ENCODE measurements at regions not wholly inside any gene's neighbourhood (a gene's known extent, or its start where the extent isn't known, plus 50 kb on each side); places are given as distances from the start of the nearest gene placed in this dataset.
"Not testable (repeated sequence)": the region's sequence is repeated elsewhere in the genome, so short reads cannot be mapped to it uniquely, and the experiment has no call there.

- Histone ChIP-seq H3K4me1 (ENCODE audit: control insufficient read depth, insufficient read depth, low read length) (no peaks in the 10 kb centered on the region), H3K9me3 (replicated peaks; ENCODE audit: low read length) (no peaks in the 10 kb centered on the region), H3K4me3 (ENCODE audit: low read length) (no peak overlapping the region), H3K36me3 (ENCODE audit: insufficient read depth, low read length) (no peaks in the 10 kb centered on the region), H3K9ac (ENCODE audit: low read depth, low read length) (no peak overlapping the region), H3K27me3 (ENCODE audit: control insufficient read depth, insufficient read depth, low read length) (peaks cover under 1% of the 10 kb centered on the region), H3K4me2 (ENCODE audit: low read length) (no peak overlapping the region)
Observed at GRCh38 chrX:138853936-138854335, 142.4 kb upstream of the FGF13 start.

- Histone ChIP-seq H3K9me3 (replicated peaks; ENCODE audit: low read length) (no peaks in the 10 kb centered on the region), H3K36me3 (ENCODE audit: insufficient read depth, low read length) (no peaks in the 10 kb centered on the region), H3K4me2 (ENCODE audit: low read length) (no peak overlapping the region)
Observed at GRCh38 chrX:138849521-138849920, 138.0 kb upstream of the FGF13 start.

GRCh38 chrX:138847930-138848329 lies 136.4 kb upstream of the FGF13 start:
- no peaks in the 10 kb centered on the region for H3K4me1 ChIP-seq (ENCODE audit: control insufficient read depth, insufficient read depth, low read length)

More at GRCh38 chrX:138849521-138849920, 138.0 kb upstream of the FGF13 start:
- H3K4me1 ChIP-seq (ENCODE audit: control insufficient read depth, insufficient read depth, low read length), result no peaks in the 10 kb centered on the region
- no peak overlapping the region for H3K9ac ChIP-seq (ENCODE audit: low read depth, low read length)
- no peak overlapping the region for H3K4me3 ChIP-seq (ENCODE audit: low read length)
- H3K27me3 ChIP-seq (ENCODE audit: control insufficient read depth, insufficient read depth, low read length), result peaks cover 4% of the 10 kb centered on the region

GRCh38 chrX:138845786-138846185 lies 134.3 kb upstream of the FGF13 start:
- no peak overlapping the region for H3K4me2 ChIP-seq (ENCODE audit: low read length)
- H3K4me1 ChIP-seq (ENCODE audit: control insufficient read depth, insufficient read depth, low read length), result no peaks in the 10 kb centered on the region
- H3K9me3 ChIP-seq (replicated peaks; ENCODE audit: low read length), result no peaks in the 10 kb centered on the region
- no peaks in the 10 kb centered on the region for H3K36me3 ChIP-seq (ENCODE audit: insufficient read depth, low read length)
- H3K4me3 ChIP-seq (ENCODE audit: low read length), result no peak overlapping the region
- H3K9ac ChIP-seq (ENCODE audit: low read depth, low read length), result no peak overlapping the region
- H3K27me3 ChIP-seq (ENCODE audit: control insufficient read depth, insufficient read depth, low read length), result peaks cover 4% of the 10 kb centered on the region

More at GRCh38 chrX:138847930-138848329, 136.4 kb upstream of the FGF13 start:
- Histone ChIP-seq H3K9me3 (replicated peaks; ENCODE audit: low read length) (no peaks in the 10 kb centered on the region), H3K4me2 (ENCODE audit: low read length) (no peak overlapping the region), H3K36me3 (ENCODE audit: insufficient read depth, low read length) (no peaks in the 10 kb centered on the region), H3K4me3 (ENCODE audit: low read length) (no peak overlapping the region), H3K27me3 (ENCODE audit: control insufficient read depth, insufficient read depth, low read length) (peaks cover 4% of the 10 kb centered on the region), H3K9ac (ENCODE audit: low read depth, low read length) (no peak overlapping the region)

GRCh38 chrX:138807400-138807799 lies 95.9 kb upstream of the FGF13 start:
- H3K9me3 ChIP-seq (replicated peaks; ENCODE audit: low read length); H3K36me3 ChIP-seq (ENCODE audit: insufficient read depth, low read length); H3K4me1 ChIP-seq (ENCODE audit: control insufficient read depth, insufficient read depth, low read length); H3K27me3 ChIP-seq (ENCODE audit: control insufficient read depth, insufficient read depth, low read length); H3K4me2 ChIP-seq (ENCODE audit: low read length); H3K4me3 ChIP-seq (ENCODE audit: low read length); H3K9ac ChIP-seq (ENCODE audit: low read depth, low read length): not testable (repeated sequence)

GRCh38 chrX:138794246-138794645 lies 82.7 kb upstream of the FGF13 start:
- H3K36me3 ChIP-seq (ENCODE audit: insufficient read depth, low read length), result no peaks in the 10 kb centered on the region
- no peak overlapping the region for H3K4me2 ChIP-seq (ENCODE audit: low read length)
- H3K4me3 ChIP-seq (ENCODE audit: low read length), result no peak overlapping the region
- H3K4me1 ChIP-seq (ENCODE audit: control insufficient read depth, insufficient read depth, low read length), result no peaks in the 10 kb centered on the region
- no peaks in the 10 kb centered on the region for H3K27me3 ChIP-seq (ENCODE audit: control insufficient read depth, insufficient read depth, low read length)
- no peak overlapping the region for H3K9ac ChIP-seq (ENCODE audit: low read depth, low read length)
- H3K9me3 ChIP-seq (replicated peaks; ENCODE audit: low read length), result no peaks in the 10 kb centered on the region

GRCh38 chrX:138791551-138791950 lies 80.0 kb upstream of the FGF13 start:
- Histone ChIP-seq H3K4me3 (ENCODE audit: low read length) (no peak overlapping the region), H3K9ac (ENCODE audit: low read depth, low read length) (no peak overlapping the region), H3K27me3 (ENCODE audit: control insufficient read depth, insufficient read depth, low read length) (no peaks in the 10 kb centered on the region), H3K4me2 (ENCODE audit: low read length) (no peak overlapping the region), H3K4me1 (ENCODE audit: control insufficient read depth, insufficient read depth, low read length) (no peaks in the 10 kb centered on the region), H3K36me3 (ENCODE audit: insufficient read depth, low read length) (no peaks in the 10 kb centered on the region), H3K9me3 (replicated peaks; ENCODE audit: low read length) (no peaks in the 10 kb centered on the region)

- H3K4me1 ChIP-seq (ENCODE audit: control insufficient read depth, insufficient read depth, low read length), result no peaks in the 10 kb centered on the region
- H3K4me3 ChIP-seq (ENCODE audit: low read length), result no peak overlapping the region
- H3K27me3 ChIP-seq (ENCODE audit: control insufficient read depth, insufficient read depth, low read length), result no peaks in the 10 kb centered on the region
- no peaks in the 10 kb centered on the region for H3K9me3 ChIP-seq (replicated peaks; ENCODE audit: low read length)
- no peaks in the 10 kb centered on the region for H3K36me3 ChIP-seq (ENCODE audit: insufficient read depth, low read length)
- H3K9ac ChIP-seq (ENCODE audit: low read depth, low read length), result no peak overlapping the region
- no peak overlapping the region for H3K4me2 ChIP-seq (ENCODE audit: low read length)
Observed at GRCh38 chrX:138788771-138789170, 77.3 kb upstream of the FGF13 start.

GRCh38 chrX:138778576-138778909 lies 67.0 kb upstream of the FGF13 start:
- not testable (repeated sequence) for H3K36me3 ChIP-seq (ENCODE audit: insufficient read depth, low read length); H3K9ac ChIP-seq (ENCODE audit: low read depth, low read length); H3K4me2 ChIP-seq (ENCODE audit: low read length); H3K4me3 ChIP-seq (ENCODE audit: low read length); H3K9me3 ChIP-seq (replicated peaks; ENCODE audit: low read length); H3K27me3 ChIP-seq (ENCODE audit: control insufficient read depth, insufficient read depth, low read length); H3K4me1 ChIP-seq (ENCODE audit: control insufficient read depth, insufficient read depth, low read length)

GRCh38 chrX:138777908-138778575 lies 66.5 kb upstream of the FGF13 start:
- H3K36me3 ChIP-seq (ENCODE audit: insufficient read depth, low read length); H3K9me3 ChIP-seq (replicated peaks; ENCODE audit: low read length); H3K4me1 ChIP-seq (ENCODE audit: control insufficient read depth, insufficient read depth, low read length); H3K9ac ChIP-seq (ENCODE audit: low read depth, low read length); H3K4me2 ChIP-seq (ENCODE audit: low read length); H3K27me3 ChIP-seq (ENCODE audit: control insufficient read depth, insufficient read depth, low read length); H3K4me3 ChIP-seq (ENCODE audit: low read length): not testable (repeated sequence)

GRCh38 chrX:138777230-138777629 lies 65.7 kb upstream of the FGF13 start:
- no peaks in the 10 kb centered on the region for H3K4me1 ChIP-seq (ENCODE audit: control insufficient read depth, insufficient read depth, low read length)
- H3K27me3 ChIP-seq (ENCODE audit: control insufficient read depth, insufficient read depth, low read length), result no peaks in the 10 kb centered on the region
- H3K9ac ChIP-seq (ENCODE audit: low read depth, low read length), result no peak overlapping the region
- no peak overlapping the region for H3K4me3 ChIP-seq (ENCODE audit: low read length)
- H3K36me3 ChIP-seq (ENCODE audit: insufficient read depth, low read length), result no peaks in the 10 kb centered on the region
- no peaks in the 10 kb centered on the region for H3K9me3 ChIP-seq (replicated peaks; ENCODE audit: low read length)
- H3K4me2 ChIP-seq (ENCODE audit: low read length), result no peak overlapping the region

- no peaks in the 10 kb centered on the region for H3K4me1 ChIP-seq (ENCODE audit: control insufficient read depth, insufficient read depth, low read length)
- peak overlapping the region; percentile 14 for H3K4me2 ChIP-seq (ENCODE audit: low read length)
- no peak overlapping the region for H3K4me3 ChIP-seq (ENCODE audit: low read length)
- H3K36me3 ChIP-seq (ENCODE audit: insufficient read depth, low read length), result no peaks in the 10 kb centered on the region
- H3K9ac ChIP-seq (ENCODE audit: low read depth, low read length), result no peak overlapping the region
- H3K27me3 ChIP-seq (ENCODE audit: control insufficient read depth, insufficient read depth, low read length), result no peaks in the 10 kb centered on the region
- no peaks in the 10 kb centered on the region for H3K9me3 ChIP-seq (replicated peaks; ENCODE audit: low read length)
Observed at GRCh38 chrX:138775517-138775916, 64.0 kb upstream of the FGF13 start.
